ENCODE measurements at regions not wholly inside any gene's neighbourhood (a gene's known extent, or its start where the extent isn't known, plus 50 kb on each side); places are given as distances from the start of the nearest gene placed in this dataset.

GRCh38 chr1:217135569-217135915 is 412.3 kb upstream of the ESRRG start:
- no peak overlapping the region for H2BK5ac ChIP-seq (ENCODE audit: low read depth, low read length, poor library complexity, severe bottlenecking)
- DNase-seq = peak; percentile 5

More at GRCh38 chr1:217135569-217135915, 412.3 kb upstream of the ESRRG start:
- POLR2A ChIA-PET (ENCODE audit: unreplicated experiment) = no interaction called here
- peaks cover 50% of the 10 kb centered on the region for H3K27me3 ChIP-seq (ENCODE audit: control insufficient read depth, insufficient read depth, low read length)
- intact Hi-C loops (cut with micrococcal nuclease) (loop anchor here (10.0 kb wide), 1 partner anchor 529 kb away; no protein-coding TSS in a partner anchor), dilution Hi-C loops (cut with HindIII; ENCODE audit: low sequenced_read_pairs, unreplicated experiment) (no loop called here), in situ Hi-C loops (cut with MboI; ENCODE audit: low sequenced_read_pairs) (no loop called here)
- BruUV-seq (replicated peaks) = no TSS peak
- peaks cover 4% of the 10 kb centered on the region; the same call in 1 of the 2 replicates for H3K9me3 ChIP-seq (ENCODE audit: control insufficient read depth, insufficient read depth, low read length)
- H3K9me1 ChIP-seq (ENCODE audit: insufficient read depth, low read length) = no peaks in the 10 kb centered on the region
- H4K20me1 ChIP-seq (ENCODE audit: insufficient read depth, low read length) = no peaks in the 10 kb centered on the region
- no peaks in the 10 kb centered on the region for H3K79me1 ChIP-seq (ENCODE audit: low read depth in 1 of 2, low read length in 2 of 2)
- no peak overlapping the region for H3K9ac ChIP-seq (ENCODE audit: low read depth, low read length)
- no peak overlapping the region for H2AK9ac ChIP-seq (replicated peaks; ENCODE audit: low read depth, low read length, poor library complexity)
- no peak overlapping the region for H4K91ac ChIP-seq (ENCODE audit: insufficient read depth, low read depth, low read length)
- H2BK120ac ChIP-seq (ENCODE audit: low read depth, low read length) = no peak overlapping the region
- H3K4me1 ChIP-seq (ENCODE audit: control insufficient read depth, insufficient read depth, low read length) = no peaks in the 10 kb centered on the region; the same call in 1 of the 2 replicates
- TF ChIP-seq CTCF (conservative IDR thresholded peaks at IDR 0.05; ENCODE audit: low read depth, low read length) (no peak), CHD1 (IDR thresholded peaks at IDR 0.05; ENCODE audit: low read depth, low read length) (no peak), RFX5 (IDR thresholded peaks at IDR 0.05; ENCODE audit: low read depth, low read length) (no peak), USF2 (IDR thresholded peaks at IDR 0.05; ENCODE audit: low read depth, low read length) (no peak), FOS (IDR thresholded peaks at IDR 0.05; ENCODE audit: low read depth, low read length) (no peak), MAZ (IDR thresholded peaks at IDR 0.05; ENCODE audit: borderline replicate concordance, low read depth, low read length) (no peak), MXI1 (IDR thresholded peaks at IDR 0.05; ENCODE audit: borderline replicate concordance, low read depth, low read length) (no peak), POLR2A (IDR thresholded peaks at IDR 0.05; ENCODE audit: low read depth, low read length) (no peak), ELK1 (IDR thresholded peaks at IDR 0.05; ENCODE audit: borderline replicate concordance, low read depth, low read length) (no peak), BHLHE40 (IDR thresholded peaks at IDR 0.05; ENCODE audit: low read depth, low read length) (no peak), CEBPB (IDR thresholded peaks at IDR 0.05; ENCODE audit: low read depth, low read length) (no peak), MAFK (IDR thresholded peaks at IDR 0.05; ENCODE audit: low read depth, low read length) (no peak), RAD21 (IDR thresholded peaks at IDR 0.05; ENCODE audit: low read length) (no peak), RCOR1 (IDR thresholded peaks at IDR 0.05; ENCODE audit: insufficient replicate concordance, low read length) (no peak), NFE2L2 (IDR thresholded peaks at IDR 0.05; ENCODE audit: low read depth, low read length) (no peak), SMC3 (IDR thresholded peaks at IDR 0.05; ENCODE audit: low read depth, low read length) (no peak)
- ATAC-seq (ENCODE audit: low read depth) = peak; percentile 44; the same call in 1 of the 2 replicates
- no peak overlapping the region for H3K14ac ChIP-seq (replicated peaks; ENCODE audit: low read depth, low read length)
- H3K4me3 ChIP-seq (ENCODE audit: insufficient read depth, low read depth, low read length) = peak overlapping the region; percentile 75
- no peak overlapping the region for H3K18ac ChIP-seq (ENCODE audit: low read depth, low read length)
- peak overlapping the region; percentile 77 for H3K4me2 ChIP-seq (ENCODE audit: low read depth, low read length)
- H3K36me3 ChIP-seq (ENCODE audit: control insufficient read depth, insufficient read depth, low read length) = no peaks in the 10 kb centered on the region
- H4K5ac ChIP-seq (ENCODE audit: low read depth, low read length) = no peak overlapping the region
- H3K4ac ChIP-seq (ENCODE audit: low read depth, low read length) = no peak overlapping the region
- no peak overlapping the region for H4K8ac ChIP-seq (ENCODE audit: low read depth in 2 of 2, low read length in 2 of 2)
- H2AFZ ChIP-seq (replicated peaks; ENCODE audit: low read length, poor library complexity) = peak overlapping the region; percentile 83
- no peak overlapping the region for H3K56ac ChIP-seq (ENCODE audit: extremely low read depth, insufficient read depth, low read length)
- H3K27ac ChIP-seq (ENCODE audit: insufficient read depth, low read length) = no peak overlapping the region
- no peak overlapping the region for H2BK20ac ChIP-seq (ENCODE audit: low read depth, low read length)
- H2AK5ac ChIP-seq (ENCODE audit: low read depth, low read length) = no peak overlapping the region
- whole genome bisulfite sequencing, 2 experiments (ENCODE audit: extremely low coverage in 2 of 2, insufficient read length in 1 of 2) = no CpG with 5 or more reads among the region's 32 CpGs
- no peak overlapping the region for H2BK15ac ChIP-seq (ENCODE audit: low read depth, low read length)
- CTCF ChIA-PET = interaction anchor here (0.7 kb wide), 1 partner anchor 992 kb away, joined by 4 read pairs; no protein-coding TSS in a partner anchor
- H3K23ac ChIP-seq (ENCODE audit: low read depth, low read length) = no peak overlapping the region

Measured in IMR-90 (cell line).